Common myeloid progenitor, CD34-positive (primary cell): ENCODE measurements at regions not wholly inside any gene's neighbourhood (a gene's known extent, or its start where the extent isn't known, plus 50 kb on each side); places are given as distances from the start of the nearest gene placed in this dataset.

Source experiments
- CTCF ChIA-PET: fragments of 350-600 bp; sonication (Branson Sonifier 250); formaldehyde crosslinking; loops from one replicate; lab custom pipeline; 2021; ENCODE audit warnings: antibody characterized with exemption; lab: Charles Lee
- POLR2A ChIA-PET: fragments of 350-600 bp; sonication (Branson Sonifier 250); formaldehyde crosslinking; loops from one replicate; lab custom pipeline; 2021; ENCODE audit warnings: antibody characterized with exemption; lab: Charles Lee
- DNase-seq, 3 donors: peaks; one replicate each; pipeline versions ENCODE4 v3.0.0 to v3.0.0-alpha.2; 2013
- H3K27ac ChIP-seq, 2 experiments: 1 replicate in 1 of 2; 2 replicates in 1 of 2; pipeline ENCODE4 v1.7.0; 2013; ENCODE audit warnings: inconsistent platforms in 2 of 2, low read length in 2 of 2, mild to moderate bottlenecking in 2 of 2, low read depth in 1 of 2, moderate library complexity in 1 of 2; ENCODE audit not compliant: severe bottlenecking in 2 of 2, insufficient read depth in 1 of 2, poor library complexity in 1 of 2
- H3K27me3 ChIP-seq, 5 experiments: replicated peaks in 2 of 5; 1 replicate in 3 of 5; 2 replicates in 2 of 5; pipeline versions ENCODE4 v1.6.1 to v1.7.0; 2013; ENCODE audit warnings: low read length in 4 of 5, mild to moderate bottlenecking in 2 of 5, moderate library complexity in 2 of 5, inconsistent platforms in 1 of 5; ENCODE audit not compliant: insufficient read depth in 5 of 5, control insufficient read depth in 4 of 5
- H3K36me3 ChIP-seq, 4 experiments: 1 replicate in 2 of 4; 2 replicates in 2 of 4; pipeline versions ENCODE4 v1.6.1 to v1.7.0; 2013; ENCODE audit warnings: low read length in 3 of 4, control low read depth in 1 of 4, mild to moderate bottlenecking in 1 of 4; ENCODE audit not compliant: control insufficient read depth in 4 of 4, insufficient read depth in 4 of 4
- H3K4me1 ChIP-seq, 4 experiments: 1 replicate in 3 of 4; 2 replicates in 1 of 4; pipeline versions ENCODE4 v1.6.1 to v1.7.1; 2013; ENCODE audit warnings: low read length in 3 of 4, mild to moderate bottlenecking in 3 of 4, control low read depth in 1 of 4, inconsistent platforms in 1 of 4, moderate library complexity in 1 of 4; ENCODE audit not compliant: control insufficient read depth in 4 of 4, insufficient read depth in 4 of 4; ENCODE audit errors: control extremely low read depth in 1 of 4
- H3K4me3 ChIP-seq, 7 experiments: 1 replicate in 4 of 7; 2 replicates in 3 of 7; pipeline versions ENCODE4 v1.5.1 to v1.7.0; 2013; ENCODE audit warnings: mild to moderate bottlenecking in 7 of 7, low read length in 6 of 7, moderate library complexity in 6 of 7, inconsistent platforms in 2 of 7, low read depth in 2 of 7, control low read depth in 1 of 7; ENCODE audit not compliant: insufficient read depth in 4 of 7, control insufficient read depth in 1 of 7; ENCODE audit errors: extremely low read depth in 1 of 7
- H3K9me3 ChIP-seq, 5 experiments: 1 replicate in 4 of 5; 2 replicates in 1 of 5; pipeline versions ENCODE4 v1.6.1 to v1.7.1; 2013; ENCODE audit warnings: low read length in 4 of 5, mild to moderate bottlenecking in 2 of 5, inconsistent platforms in 1 of 5, low read depth in 1 of 5, moderate library complexity in 1 of 5; ENCODE audit not compliant: control insufficient read depth in 4 of 5, insufficient read depth in 2 of 5; ENCODE audit errors: control extremely low read depth in 1 of 5
- WGBS: methylation state at CpG from one replicate; pipeline ENCODE4 v1.1.5; 2013; ENCODE audit not compliant: insufficient coverage; 5-methylcytosine and 5-hydroxymethylcytosine counted together

- DNase-seq: no peak
- Histone ChIP-seq H3K9me3 (peaks cover 0 to 7% (median 1%) of the 10 kb centered on the region in 5 experiments), H3K4me3 (no peak overlapping the region), H3K27ac (no peak overlapping the region), H3K27me3 (peaks cover 0 to 87% (median 20%) of the 10 kb centered on the region in 5 experiments), H3K4me1 (peaks cover 0 to 11% (median 7%) of the 10 kb centered on the region in 4 experiments), H3K36me3 (no peaks in the 10 kb centered on the region)
- POLR2A ChIA-PET: no interaction called here
- WGBS: 99% methylated on average over 11 of the region's 12 CpGs
- CTCF ChIA-PET: interaction anchor here (0.9 to 1.9 kb wide), 2 partner anchors 11 to 12 kb away, joined by 3 to 4 read pairs; no protein-coding TSS in a partner anchor
Measured at GRCh38 chr5:176727528-176727900, 80.2 kb downstream of the TSPAN17 start.

- no peak for DNase-seq
- H3K4me1 ChIP-seq: peaks cover 0 to 11% (median 7%) of the 10 kb centered on the region in 4 experiments
- WGBS: 92% methylated on average over 13 of the region's 15 CpGs
- H3K4me3 ChIP-seq: no peak overlapping the region
- H3K27ac ChIP-seq: no peak overlapping the region
- CTCF ChIA-PET: interaction anchor here (1.9 kb wide), 1 partner anchor 11 kb away, joined by 4 read pairs; no protein-coding TSS in a partner anchor
- H3K36me3 ChIP-seq: no peaks in the 10 kb centered on the region
- H3K9me3 ChIP-seq: peaks cover 0 to 7% (median 1%) of the 10 kb centered on the region in 5 experiments
- peaks cover 0 to 87% (median 22%) of the 10 kb centered on the region in 5 experiments for H3K27me3 ChIP-seq
- POLR2A ChIA-PET: no interaction called here
Measured at GRCh38 chr5:176727983-176728675, 80.8 kb downstream of the TSPAN17 start.

- Histone ChIP-seq H3K36me3 (no peaks in the 10 kb centered on the region), H3K9me3 (peaks cover 0 to 7% (median 1%) of the 10 kb centered on the region in 5 experiments), H3K27ac (no peak overlapping the region), H3K4me1 (peaks cover 0 to 11% (median 7%) of the 10 kb centered on the region in 4 experiments), H3K4me3 (no peak overlapping the region), H3K27me3 (peaks cover 0 to 87% (median 21%) of the 10 kb centered on the region in 5 experiments)
- DNase-seq: no peak
- WGBS: 90% methylated on average over 10 of the region's 11 CpGs
- ChIA-PET POLR2A (no interaction called here), CTCF (interaction anchor here (1.3 kb wide), 1 partner anchor 13 kb away, joined by 4 read pairs; no protein-coding TSS in a partner anchor)
Measured at GRCh38 chr5:176728831-176729251, 81.5 kb upstream of the UNC5A start.

GRCh38 chr5:176730815-176731475, 79.4 kb upstream of the UNC5A start:
- CTCF ChIA-PET: no interaction called here

GRCh38 chr5:176731506-176732160, 78.7 kb upstream of the UNC5A start:
- Histone ChIP-seq H3K27ac (no peak overlapping the region), H3K4me3 (no peak overlapping the region), H3K27me3 (peaks cover 0 to 84% (median 16%) of the 10 kb centered on the region in 5 experiments), H3K9me3 (peaks cover 0 to 7% (median 1%) of the 10 kb centered on the region in 5 experiments), H3K4me1 (peaks cover 0 to 11% (median 7%) of the 10 kb centered on the region in 4 experiments), H3K36me3 (no peaks in the 10 kb centered on the region)
- ChIA-PET POLR2A (no interaction called here), CTCF (interaction anchor here (1.1 kb wide), 1 partner anchor 15 kb away, joined by 3 read pairs; no protein-coding TSS in a partner anchor)
- 41% methylated on average over 3 of the region's 7 CpGs for WGBS
- peak in 1 of 3 donors; percentile 10 for DNase-seq

More at GRCh38 chr5:176730815-176731475, 79.4 kb upstream of the UNC5A start:
- Histone ChIP-seq H3K27me3 (peaks cover 0 to 84% (median 13%) of the 10 kb centered on the region in 5 experiments), H3K9me3 (peaks cover 0 to 7% (median 1%) of the 10 kb centered on the region in 5 experiments), H3K27ac (no peak overlapping the region), H3K4me3 (no peak overlapping the region), H3K36me3 (no peaks in the 10 kb centered on the region), H3K4me1 (peaks cover 0 to 11% (median 7%) of the 10 kb centered on the region in 4 experiments)
- DNase-seq: no peak
- POLR2A ChIA-PET: no interaction called here
- 100% methylated on average over 9 of the region's 10 CpGs for WGBS

GRCh38 chr5:176732306-176732705, 78.1 kb upstream of the UNC5A start:
- Histone ChIP-seq H3K36me3 (no peaks in the 10 kb centered on the region), H3K4me3 (no peak overlapping the region), H3K4me1 (peaks cover 0 to 11% (median 7%) of the 10 kb centered on the region in 4 experiments), H3K27me3 (peaks cover 0 to 84% (median 16%) of the 10 kb centered on the region in 5 experiments), H3K27ac (no peak overlapping the region), H3K9me3 (peaks cover 0 to 7% (median 1%) of the 10 kb centered on the region in 5 experiments)
- CTCF ChIA-PET: interaction anchor here (1.1 kb wide), 1 partner anchor 15 kb away, joined by 3 read pairs; no protein-coding TSS in a partner anchor
- POLR2A ChIA-PET: no interaction called here
- DNase-seq: no peak
- WGBS: 88% methylated on average over 7 of the region's 13 CpGs
